ENCODE measurements at regions not wholly inside any gene's neighbourhood (a gene's known extent, or its start where the extent isn't known, plus 50 kb on each side); places are given as distances from the start of the nearest gene placed in this dataset.

GRCh38 chr21:41086569-41086968, 81.4 kb upstream of the BACE2 start:
- no peak for DNase-seq

- no peak for DNase-seq
These were observed 77.0 kb upstream of the BACE2 start for GRCh38 chr21:41090981-41091380.

- DNase-seq, result no peak
These were observed 76.3 kb upstream of the BACE2 start for GRCh38 chr21:41091616-41092015.

- DNase-seq, result no peak
These were observed 75.6 kb upstream of the BACE2 start for GRCh38 chr21:41092312-41092711.

- no peak for DNase-seq
These were observed 72.0 kb upstream of the BACE2 start for GRCh38 chr21:41095983-41096382.

GRCh38 chr21:41098076-41098475, 69.9 kb upstream of the BACE2 start:
- DNase-seq, result no peak

GRCh38 chr21:41098481-41099042, 69.4 kb upstream of the BACE2 start:
- no peak for DNase-seq

GRCh38 chr21:41100826-41101550, 67.0 kb upstream of the BACE2 start:
- no peak for DNase-seq

GRCh38 chr21:41102281-41102680, 65.7 kb upstream of the BACE2 start:
- no peak for DNase-seq

- DNase-seq, result no peak
These were observed 60.4 kb upstream of the BACE2 start for GRCh38 chr21:41107602-41108001.

- DNase-seq, result no peak
These were observed 59.0 kb upstream of the BACE2 start for GRCh38 chr21:41108668-41109585.

GRCh38 chr21:41110161-41110560, 57.8 kb upstream of the BACE2 start:
- no peak for DNase-seq

GRCh38 chr21:41110664-41111063, 57.3 kb upstream of the BACE2 start:
- no peak for DNase-seq

GRCh38 chr21:41111681-41112080, 56.3 kb upstream of the BACE2 start:
- DNase-seq, result no peak

GRCh38 chr21:41112740-41113692, 54.9 kb upstream of the BACE2 start:
- no peak for DNase-seq

GRCh38 chr21:41115851-41116250, 52.1 kb upstream of the BACE2 start:
- no peak for DNase-seq
